ENCODE measurements at regions not wholly inside any gene's neighbourhood (a gene's known extent, or its start where the extent isn't known, plus 50 kb on each side); places are given as distances from the start of the nearest gene placed in this dataset.

- TF ChIP-seq CTCF (IDR thresholded peaks at IDR 0.05; ENCODE audit: low read depth, low read length, poor library complexity, severe bottlenecking) (no peak), EZH2phosphoT487 (IDR thresholded peaks at IDR 0.05; ENCODE audit: borderline replicate concordance, low read length) (no peak)
Measured at GRCh38 chr6:105591053-105591452, 188.2 kb upstream of the PREP start.

Data from DOHH2 (cell line).